Kidney (tissue), 13 donors: ENCODE measurements at regions not wholly inside any gene's neighbourhood (a gene's known extent, or its start where the extent isn't known, plus 50 kb on each side); places are given as distances from the start of the nearest gene placed in this dataset.
"Not testable (repeated sequence)": the region's sequence is repeated elsewhere in the genome, so short reads cannot be mapped to it uniquely, and the experiment has no call there.

Source experiments
- DNase-seq, 5 donors: peaks; one replicate each; pipeline ENCODE4 v3.0.0-alpha.2; 2013 to 2020
- FAIRE-seq: peaks from 2 replicates; lab custom pipeline; 2012; peaks lifted over from hg19 to GRCh38; lab: Jason Lieb, UNC
- H3K27ac ChIP-seq, 2 donors: one replicate each; pipeline ENCODE4 v1.7.0; 2013; ENCODE audit warnings: low read depth in 2 of 2, low read length in 2 of 2, inconsistent platforms in 1 of 2
- H3K27me3 ChIP-seq: one replicate; pipeline ENCODE4 v1.7.1; 2013; ENCODE audit warnings: low read length, inconsistent platforms; ENCODE audit not compliant: control insufficient read depth, insufficient read depth
- H3K36me3 ChIP-seq, 3 donors: one replicate each; pipeline versions ENCODE4 v1.7.0 to v1.7.1; 2013; ENCODE audit warnings: low read length in 3 of 3, control low read depth in 1 of 3, inconsistent platforms in 1 of 3; ENCODE audit not compliant: insufficient read depth in 3 of 3, control insufficient read depth in 2 of 3
- H3K4me1 ChIP-seq, 3 donors: one replicate each; pipeline versions ENCODE4 v1.7.0 to v1.7.1; 2013; ENCODE audit warnings: low read length in 3 of 3, inconsistent platforms in 1 of 3, low read depth in 1 of 3; ENCODE audit not compliant: control insufficient read depth in 2 of 3, insufficient read depth in 2 of 3
- H3K4me3 ChIP-seq, 3 donors: one replicate each; pipeline versions ENCODE4 v1.7.0 to v1.8.1; 2013; ENCODE audit warnings: low read length in 3 of 3, control low read depth in 1 of 3, inconsistent platforms in 1 of 3
- H3K9ac ChIP-seq, 3 donors: one replicate each; pipeline versions ENCODE4 v1.7.0 to v1.7.1; 2013; ENCODE audit warnings: low read length in 3 of 3, control low read depth in 1 of 3, inconsistent platforms in 1 of 3
- H3K9me3 ChIP-seq, 3 donors: one replicate each; pipeline versions ENCODE4 v1.7.0 to v1.7.1; 2013; ENCODE audit warnings: low read length in 3 of 3, control low read depth in 1 of 3, inconsistent platforms in 1 of 3; ENCODE audit not compliant: control insufficient read depth in 2 of 3, insufficient read depth in 1 of 3
- CTCF ChIP-seq: IDR thresholded peaks from 3 replicates; pipeline ENCODE4 v1.5.1; 2012; ENCODE audit warnings: mild to moderate bottlenecking, moderate library complexity, borderline replicate concordance; ENCODE audit not compliant: insufficient read depth; ENCODE audit errors: extremely low read depth
- intact Hi-C: fragments of 100-400 bp; cut with DNase I; formaldehyde crosslinking; loops from one replicate; pipeline ENCODE4 v1.11.1; 2022
- donor health status: control.
- donor health status: control.
- donor health status: control.
- donor health status: control.
- donor health status: control.
- donor health status: DM: yes; HTN: yes; CAD: no.
- donor health status: Normal renal cell carcinoma (clear cell type).

GRCh38 chr5:142399891-142400290 lies 75.1 kb upstream of the SPRY4 start:
- intact Hi-C loops: no loop called here
- no peak for TF ChIP-seq CTCF
- no peak for FAIRE-seq

GRCh38 chr5:142398730-142399055 lies 73.9 kb upstream of the SPRY4 start:
- no peak overlapping the region for H3K4me3 ChIP-seq
- H3K9ac ChIP-seq: no peak overlapping the region
- DNase-seq (peak in 1 of 5 donors; percentile 35), FAIRE-seq (no peak)
- intact Hi-C loops: no loop called here
- H3K27ac ChIP-seq: no peak overlapping the region
- no peak for TF ChIP-seq CTCF
- no peaks in the 10 kb centered on the region for H3K4me1 ChIP-seq
- no peaks in the 10 kb centered on the region for H3K27me3 ChIP-seq
- H3K9me3 ChIP-seq: peaks cover 0 to 5% (median 0%) of the 10 kb centered on the region in 3 donors
- no peaks in the 10 kb centered on the region for H3K36me3 ChIP-seq

More at GRCh38 chr5:142399891-142400290, 75.1 kb upstream of the SPRY4 start:
- DNase-seq: peak in 1 of 5 donors; percentile 20
- Histone ChIP-seq H3K9ac (no peak overlapping the region), H3K4me3 (no peak overlapping the region), H3K27me3 (no peaks in the 10 kb centered on the region), H3K27ac (no peak overlapping the region), H3K9me3 (peaks cover 0 to 5% (median 0%) of the 10 kb centered on the region in 3 donors), H3K36me3 (no peaks in the 10 kb centered on the region), H3K4me1 (no peaks in the 10 kb centered on the region)

GRCh38 chr5:142398011-142398729 lies 73.3 kb upstream of the SPRY4 start:
- H3K9ac ChIP-seq, FAIRE-seq, H3K27me3 ChIP-seq, H3K4me3 ChIP-seq, H3K4me1 ChIP-seq, H3K9me3 ChIP-seq, intact Hi-C loops, DNase-seq, H3K36me3 ChIP-seq, H3K27ac ChIP-seq: not testable (repeated sequence)

GRCh38 chr5:142397178-142397577 lies 72.4 kb upstream of the SPRY4 start:
- Histone ChIP-seq H3K4me1 (no peaks in the 10 kb centered on the region), H3K9me3 (peaks cover 0 to 5% (median 0%) of the 10 kb centered on the region in 3 donors), H3K27ac (no peak overlapping the region), H3K4me3 (no peak overlapping the region), H3K9ac (no peak overlapping the region), H3K36me3 (no peaks in the 10 kb centered on the region), H3K27me3 (no peaks in the 10 kb centered on the region)
- intact Hi-C loops: no loop called here
- no peak for TF ChIP-seq CTCF
- no peak for DNase-seq
- FAIRE-seq: no peak
